SJSA1 (cell line): ENCODE measurements at regions not wholly inside any gene's neighbourhood (a gene's known extent, or its start where the extent isn't known, plus 50 kb on each side); places are given as distances from the start of the nearest gene placed in this dataset.
"Not testable (repeated sequence)": the region's sequence is repeated elsewhere in the genome, so short reads cannot be mapped to it uniquely, and the experiment has no call there.

ENCODE experiments used
- DNase-seq, 2 experiments: peaks; one replicate each; pipeline ENCODE4 v3.0.0-alpha.2; 2015 to 2020; ENCODE audit warnings: low spot score in 2 of 2, low read depth in 1 of 2
- H3K27ac ChIP-seq: fragments of 250-450 bp; sonication (Bioruptor Pico); 2 replicates; pipeline ENCODE4 v1.5.1; 2020; ENCODE audit warnings: mild to moderate bottlenecking, moderate library complexity
- H3K27me3 ChIP-seq: fragments of 250-450 bp; sonication (Bioruptor Pico); replicated peaks from 2 replicates; pipeline ENCODE4 v1.5.1; 2020; ENCODE audit warnings: mild to moderate bottlenecking, moderate library complexity
- H3K36me3 ChIP-seq: fragments of 250-450 bp; sonication (Bioruptor Pico); 2 replicates; pipeline ENCODE4 v1.5.1; 2020; ENCODE audit warnings: mild to moderate bottlenecking
- H3K4me1 ChIP-seq: fragments of 250-450 bp; sonication (Bioruptor Pico); replicated peaks from 2 replicates; pipeline ENCODE4 v1.6.1; 2021; ENCODE audit warnings: mild to moderate bottlenecking
- H3K4me3 ChIP-seq: fragments of 250-450 bp; sonication (Bioruptor Pico); 2 replicates; pipeline ENCODE4 v1.5.1; 2020; ENCODE audit warnings: mild to moderate bottlenecking
- H3K9me3 ChIP-seq: fragments of 250-450 bp; sonication (Bioruptor Pico); replicated peaks from 2 replicates; pipeline ENCODE4 v1.5.1; 2020; ENCODE audit warnings: mild to moderate bottlenecking

GRCh38 chr5:162638849-162639248, 571.3 kb downstream of the GABRG2 start:
- no peak overlapping the region for H3K4me3 ChIP-seq
- no peaks in the 10 kb centered on the region for H3K27me3 ChIP-seq
- no peak overlapping the region for H3K27ac ChIP-seq
- no peaks in the 10 kb centered on the region for H3K36me3 ChIP-seq
- DNase-seq = no peak
- peaks cover 23% of the 10 kb centered on the region for H3K9me3 ChIP-seq
- no peaks in the 10 kb centered on the region for H3K4me1 ChIP-seq

DNA sequence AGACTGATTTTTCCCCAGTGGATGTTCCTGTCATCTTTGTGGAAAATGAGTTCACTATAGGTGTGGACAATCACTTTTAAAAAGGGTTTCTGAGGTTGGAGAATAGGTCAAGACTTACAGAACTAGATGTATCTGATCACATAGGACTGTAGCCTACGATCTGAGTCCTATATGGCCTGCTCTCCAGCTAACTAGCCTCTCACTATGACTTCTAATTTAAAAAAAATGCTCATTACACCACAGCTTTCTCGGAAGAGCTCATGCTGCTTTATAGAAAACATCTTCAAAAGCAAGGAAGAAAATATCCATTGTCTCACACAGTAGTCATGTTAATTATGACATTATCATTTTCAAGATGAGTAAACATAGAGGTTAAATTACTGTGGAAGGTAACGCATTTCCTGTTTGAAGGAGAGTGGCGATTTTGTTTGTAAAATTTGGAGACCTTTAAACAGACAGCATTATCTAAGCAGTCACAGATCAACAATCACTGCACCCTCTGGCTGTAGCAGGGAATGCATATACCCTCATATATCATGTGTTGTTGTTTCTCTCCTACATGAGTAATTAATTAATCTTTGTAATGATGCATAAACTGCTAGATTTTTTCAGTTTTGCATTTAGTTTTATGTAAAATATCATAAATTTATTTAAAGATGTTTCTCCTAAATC, 573.7 kb downstream of the GABRG2 start:
- no peak overlapping the region for H3K4me3 ChIP-seq
- H3K27me3 ChIP-seq = no peaks in the 10 kb centered on the region
- peaks cover 19% of the 10 kb centered on the region for H3K9me3 ChIP-seq
- no peaks in the 10 kb centered on the region for H3K4me1 ChIP-seq
- H3K27ac ChIP-seq = no peak overlapping the region
- DNase-seq = no peak
- H3K36me3 ChIP-seq = no peaks in the 10 kb centered on the region

- Histone ChIP-seq H3K27me3 (no peaks in the 10 kb centered on the region), H3K4me1 (no peaks in the 10 kb centered on the region), H3K36me3 (no peaks in the 10 kb centered on the region), H3K4me3 (no peak overlapping the region), H3K9me3 (no peaks in the 10 kb centered on the region), H3K27ac (no peak overlapping the region)
- DNase-seq = no peak
These were observed 587.3 kb downstream of the GABRG2 start for GRCh38 chr5:162654661-162655405.

GRCh38 chr5:162657076-162657475, 589.5 kb downstream of the GABRG2 start:
- Histone ChIP-seq H3K4me1 (no peaks in the 10 kb centered on the region), H3K36me3 (no peaks in the 10 kb centered on the region), H3K9me3 (no peaks in the 10 kb centered on the region), H3K27me3 (no peaks in the 10 kb centered on the region), H3K4me3 (no peak overlapping the region), H3K27ac (no peak overlapping the region)
- no peak for DNase-seq

- no peak overlapping the region for H3K4me3 ChIP-seq
- no peaks in the 10 kb centered on the region for H3K27me3 ChIP-seq
- no peak overlapping the region for H3K27ac ChIP-seq
- H3K9me3 ChIP-seq = 0 out of 2 replicates have a peak, but pooled peaks cover 7% of the 10 kb centered on the region
- H3K36me3 ChIP-seq = no peaks in the 10 kb centered on the region
- DNase-seq = no peak
- H3K4me1 ChIP-seq = no peaks in the 10 kb centered on the region
These were observed 597.3 kb downstream of the GABRG2 start for GRCh38 chr5:162664846-162665245.

- no peaks in the 10 kb centered on the region for H3K36me3 ChIP-seq
- no peaks in the 10 kb centered on the region for H3K4me1 ChIP-seq
- H3K27me3 ChIP-seq = no peaks in the 10 kb centered on the region
- no peak overlapping the region for H3K4me3 ChIP-seq
- DNase-seq = no peak
- H3K27ac ChIP-seq = no peak overlapping the region
- 0 out of 2 replicates have a peak, but pooled peaks cover 7% of the 10 kb centered on the region for H3K9me3 ChIP-seq
These were observed 601.4 kb downstream of the GABRG2 start for GRCh38 chr5:162668926-162669325.

DNA sequence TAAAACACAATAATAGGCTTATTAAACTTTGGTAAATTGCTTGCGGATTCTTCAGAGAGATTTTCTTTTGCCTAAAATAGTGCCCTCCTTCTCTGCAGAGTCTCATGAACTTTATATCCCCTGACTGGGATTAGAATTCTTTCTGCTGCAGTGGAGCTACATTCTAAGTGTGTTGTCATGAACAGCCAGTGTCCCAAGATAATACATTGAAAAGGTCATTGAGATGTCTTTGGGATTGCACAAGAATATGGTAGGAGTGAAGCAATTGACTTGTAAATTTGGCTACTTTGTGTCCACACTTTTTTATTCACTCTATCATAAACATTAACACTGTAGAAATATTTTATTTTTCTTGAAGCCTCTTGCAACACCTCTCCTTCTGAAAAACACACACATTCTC, 604.5 kb downstream of the GABRG2 start:
- no peak for DNase-seq

GRCh38 chr5:162683284-162683683, 615.7 kb downstream of the GABRG2 start:
- H3K27ac ChIP-seq = no peak overlapping the region
- H3K4me1 ChIP-seq = no peaks in the 10 kb centered on the region
- no peak for DNase-seq
- peaks cover 12% of the 10 kb centered on the region for H3K9me3 ChIP-seq
- no peaks in the 10 kb centered on the region for H3K36me3 ChIP-seq
- no peak overlapping the region for H3K4me3 ChIP-seq
- H3K27me3 ChIP-seq = no peaks in the 10 kb centered on the region

More for the DNA sequence above, 604.5 kb downstream of the GABRG2 start:
- H3K4me3 ChIP-seq = no peak overlapping the region
- H3K9me3 ChIP-seq = peaks cover 10% of the 10 kb centered on the region
- no peaks in the 10 kb centered on the region for H3K36me3 ChIP-seq
- no peaks in the 10 kb centered on the region for H3K27me3 ChIP-seq
- H3K27ac ChIP-seq = no peak overlapping the region
- no peaks in the 10 kb centered on the region for H3K4me1 ChIP-seq

GRCh38 chr5:162684145-162684544, 616.6 kb downstream of the GABRG2 start:
- Histone ChIP-seq H3K9me3 (peaks cover 17% of the 10 kb centered on the region), H3K4me1 (no peaks in the 10 kb centered on the region), H3K27me3 (no peaks in the 10 kb centered on the region), H3K4me3 (no peak overlapping the region), H3K36me3 (no peaks in the 10 kb centered on the region), H3K27ac (no peak overlapping the region)
- no peak for DNase-seq

DNA sequence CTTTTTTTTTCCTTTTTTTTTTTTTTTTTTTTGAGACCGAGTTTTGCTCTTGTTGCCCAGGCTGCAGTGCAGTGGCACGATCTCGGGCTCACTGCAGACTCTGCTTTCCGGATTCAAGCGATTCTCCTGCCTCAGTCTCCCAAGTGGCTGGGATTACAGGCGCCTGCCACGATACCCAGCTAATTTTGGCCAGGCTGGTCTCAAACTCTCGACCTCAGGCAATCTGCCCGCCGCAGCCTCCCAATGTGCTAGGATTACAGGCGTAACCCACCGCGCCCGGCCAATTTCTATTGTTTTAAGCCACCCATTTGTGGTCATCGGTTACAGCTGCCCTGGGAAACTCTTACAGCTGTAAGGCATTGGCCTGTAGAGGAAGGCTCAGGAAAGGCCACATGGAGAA, 617.7 kb downstream of the GABRG2 start:
- Histone ChIP-seq H3K4me3 (no peak overlapping the region), H3K4me1 (no peaks in the 10 kb centered on the region), H3K27ac (no peak overlapping the region), H3K27me3 (no peaks in the 10 kb centered on the region), H3K9me3 (peaks cover 17% of the 10 kb centered on the region), H3K36me3 (no peaks in the 10 kb centered on the region)
- DNase-seq = no peak

DNA sequence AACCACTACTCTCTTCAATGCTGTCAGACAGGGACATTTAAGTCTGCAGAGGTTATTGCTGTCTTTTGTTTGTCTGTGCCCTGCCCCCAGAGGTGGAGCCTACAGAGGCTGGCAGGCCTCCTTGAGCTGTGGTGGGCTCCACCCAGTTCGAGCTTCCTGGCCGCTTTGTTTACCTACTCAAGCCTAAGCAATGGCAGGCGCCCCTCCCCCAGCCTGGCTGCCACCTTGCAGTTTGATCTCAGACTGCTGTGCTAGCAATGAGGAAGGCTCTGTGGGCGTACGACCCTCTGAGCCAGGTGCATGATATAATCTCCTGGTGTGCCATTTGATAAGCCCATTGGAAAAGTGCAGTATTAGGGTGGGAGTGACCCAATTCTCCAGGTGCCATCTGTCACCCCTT, 628.7 kb downstream of the GABRG2 start:
- H3K4me3 ChIP-seq, H3K4me1 ChIP-seq, H3K27me3 ChIP-seq, H3K27ac ChIP-seq, H3K36me3 ChIP-seq, DNase-seq: not testable (repeated sequence)
- H3K9me3 ChIP-seq = peaks cover 13% of the 10 kb centered on the region

DNA sequence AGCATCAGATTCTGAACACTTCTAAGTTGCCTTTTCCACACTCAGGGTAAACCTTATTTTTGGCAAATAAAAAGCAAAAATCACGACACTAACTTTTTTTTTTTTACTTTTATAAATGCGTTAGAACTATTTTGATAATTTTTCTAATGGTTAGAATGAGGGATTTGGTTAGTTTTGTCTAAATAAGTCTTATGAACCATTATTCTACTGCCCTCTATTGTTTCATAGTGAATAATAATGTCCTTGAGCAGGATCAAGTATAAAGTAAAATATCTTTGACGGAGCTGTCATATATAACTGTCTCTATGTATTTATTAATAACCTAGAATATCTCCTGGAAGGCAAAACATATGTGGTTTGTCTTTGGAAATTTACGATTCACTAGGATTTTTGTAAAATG, 631.8 kb downstream of the GABRG2 start:
- H3K4me1 ChIP-seq = no peaks in the 10 kb centered on the region
- peaks cover 13% of the 10 kb centered on the region for H3K9me3 ChIP-seq
- H3K36me3 ChIP-seq = no peaks in the 10 kb centered on the region
- H3K27me3 ChIP-seq = no peaks in the 10 kb centered on the region
- H3K27ac ChIP-seq = no peak overlapping the region
- H3K4me3 ChIP-seq = no peak overlapping the region
- no peak for DNase-seq

DNA sequence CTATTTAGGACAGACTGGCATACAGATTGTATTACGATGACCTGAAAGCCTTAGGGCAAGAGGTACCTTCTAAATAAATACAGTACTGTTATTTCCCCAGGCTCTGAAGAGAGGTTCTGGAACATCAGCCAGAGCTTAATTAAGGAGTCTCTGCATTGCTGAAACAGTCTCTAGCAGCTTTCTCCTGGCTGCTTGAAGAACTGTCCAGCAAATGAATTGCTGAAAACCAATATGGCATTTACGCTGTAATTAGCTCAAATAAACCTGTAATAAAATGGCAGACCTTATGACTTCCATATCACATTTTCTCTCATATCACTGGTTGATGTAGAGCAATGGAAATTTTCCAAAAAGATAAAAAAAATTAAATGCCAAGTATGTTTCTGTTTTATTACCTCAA, 636.3 kb downstream of the GABRG2 start:
- DNase-seq = no peak
- H3K27me3 ChIP-seq = no peaks in the 10 kb centered on the region; the same call in 1 of the 2 replicates
- no peak overlapping the region for H3K27ac ChIP-seq
- H3K9me3 ChIP-seq = peaks cover 4% of the 10 kb centered on the region
- no peak overlapping the region for H3K4me3 ChIP-seq
- no peaks in the 10 kb centered on the region for H3K36me3 ChIP-seq
- no peaks in the 10 kb centered on the region for H3K4me1 ChIP-seq

- Histone ChIP-seq H3K36me3 (no peaks in the 10 kb centered on the region), H3K9me3 (peaks cover 2% of the 10 kb centered on the region; the same call in 1 of the 2 replicates), H3K27ac (no peak overlapping the region), H3K4me1 (no peaks in the 10 kb centered on the region), H3K27me3 (no peaks in the 10 kb centered on the region; the same call in 1 of the 2 replicates), H3K4me3 (no peak overlapping the region)
- no peak for DNase-seq
These were observed 643.7 kb downstream of the GABRG2 start for GRCh38 chr5:162711244-162711643.
